ENCODE measurements at regions not wholly inside any gene's neighbourhood (a gene's known extent, or its start where the extent isn't known, plus 50 kb on each side); places are given as distances from the start of the nearest gene placed in this dataset.

- no peak for TF ChIP-seq CTCF (IDR thresholded peaks at IDR 0.05; ENCODE audit: poor library complexity)
- no peak for TF ChIP-seq EZH2 (IDR thresholded peaks at IDR 0.05; ENCODE audit: borderline replicate concordance)
These were observed 187.0 kb downstream of the ETS2 start for GRCh38 chr21:38992737-38993136.
